Mammary epithelial cell (primary cell): ENCODE measurements at regions not wholly inside any gene's neighbourhood (a gene's known extent, or its start where the extent isn't known, plus 50 kb on each side); places are given as distances from the start of the nearest gene placed in this dataset.

Experiments
- EZH2 ChIP-seq: IDR thresholded peaks from 2 replicates; pipeline ENCODE4 v1.6.1; 2012; ENCODE audit warnings: low read length, inconsistent platforms, borderline replicate concordance
- TF ChIP-seq, protein P1 (sequence below), 2 donors: IDR thresholded peaks in 1 of 2; conservative IDR thresholded peaks in 1 of 2; 2 replicates each; pipeline ENCODE4 v1.5.1; 2011 to 2012; ENCODE audit warnings: inconsistent platforms in 2 of 2, low read length in 2 of 2, mild to moderate bottlenecking in 2 of 2, control low read depth in 1 of 2, low read depth in 1 of 2; ENCODE audit not compliant: insufficient read depth in 1 of 2; ENCODE audit errors: extremely low read depth in 1 of 2

DNA sequence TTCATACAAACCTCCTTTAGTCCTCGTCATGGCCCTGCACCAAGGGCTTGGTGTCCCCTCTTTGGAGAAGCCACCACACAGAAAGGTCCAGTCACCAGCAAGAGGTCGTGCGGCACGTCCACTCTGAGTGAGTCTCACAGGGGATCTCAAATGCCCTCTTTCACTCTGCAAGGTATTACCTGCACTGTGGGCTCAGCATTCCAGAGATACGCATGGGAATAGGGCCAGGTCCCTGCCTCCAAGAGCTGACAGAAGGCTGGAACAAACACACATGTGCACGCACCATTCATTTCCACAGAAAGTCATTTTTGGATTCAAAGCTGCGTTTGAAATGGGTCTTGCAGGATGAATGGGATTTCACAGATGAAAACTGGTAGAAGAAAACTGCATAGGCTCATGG, 50.4 kb upstream of the TJP1 start:
- no peak for TF ChIP-seq EZH2
- TF ChIP-seq, protein P1, sequence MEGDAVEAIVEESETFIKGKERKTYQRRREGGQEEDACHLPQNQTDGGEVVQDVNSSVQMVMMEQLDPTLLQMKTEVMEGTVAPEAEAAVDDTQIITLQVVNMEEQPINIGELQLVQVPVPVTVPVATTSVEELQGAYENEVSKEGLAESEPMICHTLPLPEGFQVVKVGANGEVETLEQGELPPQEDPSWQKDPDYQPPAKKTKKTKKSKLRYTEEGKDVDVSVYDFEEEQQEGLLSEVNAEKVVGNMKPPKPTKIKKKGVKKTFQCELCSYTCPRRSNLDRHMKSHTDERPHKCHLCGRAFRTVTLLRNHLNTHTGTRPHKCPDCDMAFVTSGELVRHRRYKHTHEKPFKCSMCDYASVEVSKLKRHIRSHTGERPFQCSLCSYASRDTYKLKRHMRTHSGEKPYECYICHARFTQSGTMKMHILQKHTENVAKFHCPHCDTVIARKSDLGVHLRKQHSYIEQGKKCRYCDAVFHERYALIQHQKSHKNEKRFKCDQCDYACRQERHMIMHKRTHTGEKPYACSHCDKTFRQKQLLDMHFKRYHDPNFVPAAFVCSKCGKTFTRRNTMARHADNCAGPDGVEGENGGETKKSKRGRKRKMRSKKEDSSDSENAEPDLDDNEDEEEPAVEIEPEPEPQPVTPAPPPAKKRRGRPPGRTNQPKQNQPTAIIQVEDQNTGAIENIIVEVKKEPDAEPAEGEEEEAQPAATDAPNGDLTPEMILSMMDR (conservative IDR thresholded peaks at IDR 0.05 in 1 of 2, IDR thresholded peaks at IDR 0.05 in 1 of 2; ENCODE audit: extremely low read depth in 1 of 2, insufficient read depth in 1 of 2, low read depth in 1 of 2, low read length in 2 of 2) = no peak
